Left lung (tissue), 4 donors: ENCODE measurements at regions not wholly inside any gene's neighbourhood (a gene's known extent, or its start where the extent isn't known, plus 50 kb on each side); places are given as distances from the start of the nearest gene placed in this dataset.

Experiments used
- ATAC-seq: fragments of 200-7000 bp; cut with Tn5 transposase; one replicate; pipeline ENCODE4 v1.9.1; 2020; ENCODE audit warnings: moderate library complexity
- DNase-seq, 4 donors: peaks; one replicate each; pipeline ENCODE4 v3.0.0-alpha.2; 2013 to 2020
- H3K27ac ChIP-seq, 2 donors: fragments of 200-600 bp; sonication (generic) in 1 of 2; one replicate each; pipeline versions ENCODE4 v1.5.0 to v1.8.0; 2020 to 2021
- H3K27me3 ChIP-seq, 2 donors: fragments of 200-600 bp; sonication (generic) in 1 of 2; one replicate each; pipeline versions ENCODE4 v1.5.0 to v1.8.0; 2020 to 2021
- H3K36me3 ChIP-seq, 2 donors: fragments of 200-600 bp; sonication (generic) in 1 of 2; one replicate each; pipeline versions ENCODE4 v1.5.0 to v1.8.0; 2020 to 2021
- H3K4me1 ChIP-seq, 2 donors: fragments of 200-600 bp; one replicate each; pipeline ENCODE4 v1.8.0; 2021
- H3K4me3 ChIP-seq, 2 donors: fragments of 200-600 bp; sonication (generic) in 1 of 2; one replicate each; pipeline versions ENCODE4 v1.5.0 to v1.8.0; 2020 to 2021; ENCODE audit warnings: mild to moderate bottlenecking in 1 of 2
- H3K9me3 ChIP-seq, 2 donors: fragments of 200-600 bp; sonication (generic) in 1 of 2; one replicate each; pipeline versions ENCODE4 v1.5.0 to v1.8.0; 2020 to 2021
- intact Hi-C, 2 donors: fragments of 100-400 bp; cut with DNase I; formaldehyde crosslinking; loops; one replicate each; pipeline versions ENCODE4 v1.11.2 to v1.14.2; 2022
- TF ChIP-seq, protein P1 (sequence below), 2 donors: fragments of 200-600 bp; sonication (generic) in 1 of 2; IDR thresholded peaks; one replicate each; pipeline versions ENCODE4 v1.5.0 to v1.8.0; 2021; ENCODE audit warnings: antibody characterized with exemption in 2 of 2
- donor health status: DM: no; HTN: yes; CAD: no.
- donor health status: DM: no; HTN: no; CAD: no.

DNA sequence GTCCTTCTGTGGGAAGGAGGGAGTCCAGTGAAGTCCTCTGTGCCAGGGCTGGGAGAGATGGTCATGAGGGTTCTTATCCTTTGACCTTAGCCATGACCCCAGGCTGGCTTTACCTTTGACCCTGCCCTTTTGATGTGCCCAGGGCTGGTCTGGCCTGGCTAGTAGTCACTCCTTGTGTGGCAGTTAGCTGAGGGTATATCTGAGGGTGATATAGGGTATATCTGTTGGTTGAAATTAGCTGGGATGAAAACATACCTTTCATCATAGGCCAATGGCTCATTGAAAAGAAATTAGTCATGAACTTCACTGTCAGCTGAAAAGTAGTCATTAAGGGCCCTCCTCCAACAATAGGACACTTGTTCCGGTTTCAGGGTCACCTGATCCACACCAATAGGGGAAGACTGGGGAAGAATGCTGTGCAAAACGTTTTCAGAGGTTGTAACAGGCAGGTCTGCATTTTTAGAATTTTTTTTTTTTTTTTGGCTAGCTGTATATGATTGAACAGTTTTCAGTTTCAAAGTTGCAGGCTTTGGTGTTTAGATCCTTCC lies 74.6 kb upstream of the STOX2 start:
- H3K4me1 ChIP-seq = peaks cover 0 to 60% of the 10 kb centered on the region in 2 donors
- peak in 1 of 4 donors; percentile 32 for DNase-seq
- TF ChIP-seq, protein P1, sequence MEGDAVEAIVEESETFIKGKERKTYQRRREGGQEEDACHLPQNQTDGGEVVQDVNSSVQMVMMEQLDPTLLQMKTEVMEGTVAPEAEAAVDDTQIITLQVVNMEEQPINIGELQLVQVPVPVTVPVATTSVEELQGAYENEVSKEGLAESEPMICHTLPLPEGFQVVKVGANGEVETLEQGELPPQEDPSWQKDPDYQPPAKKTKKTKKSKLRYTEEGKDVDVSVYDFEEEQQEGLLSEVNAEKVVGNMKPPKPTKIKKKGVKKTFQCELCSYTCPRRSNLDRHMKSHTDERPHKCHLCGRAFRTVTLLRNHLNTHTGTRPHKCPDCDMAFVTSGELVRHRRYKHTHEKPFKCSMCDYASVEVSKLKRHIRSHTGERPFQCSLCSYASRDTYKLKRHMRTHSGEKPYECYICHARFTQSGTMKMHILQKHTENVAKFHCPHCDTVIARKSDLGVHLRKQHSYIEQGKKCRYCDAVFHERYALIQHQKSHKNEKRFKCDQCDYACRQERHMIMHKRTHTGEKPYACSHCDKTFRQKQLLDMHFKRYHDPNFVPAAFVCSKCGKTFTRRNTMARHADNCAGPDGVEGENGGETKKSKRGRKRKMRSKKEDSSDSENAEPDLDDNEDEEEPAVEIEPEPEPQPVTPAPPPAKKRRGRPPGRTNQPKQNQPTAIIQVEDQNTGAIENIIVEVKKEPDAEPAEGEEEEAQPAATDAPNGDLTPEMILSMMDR (IDR thresholded peaks at IDR 0.05) = no peak
- intact Hi-C loops = no loop called here
- no peak overlapping the region for H3K4me3 ChIP-seq
- no peaks in the 10 kb centered on the region for H3K27me3 ChIP-seq
- no peaks in the 10 kb centered on the region for H3K9me3 ChIP-seq
- H3K27ac ChIP-seq = peak overlapping the region in 1 of 2 donors; percentile 69
- H3K36me3 ChIP-seq = no peaks in the 10 kb centered on the region
- ATAC-seq = peak; percentile 60

DNA sequence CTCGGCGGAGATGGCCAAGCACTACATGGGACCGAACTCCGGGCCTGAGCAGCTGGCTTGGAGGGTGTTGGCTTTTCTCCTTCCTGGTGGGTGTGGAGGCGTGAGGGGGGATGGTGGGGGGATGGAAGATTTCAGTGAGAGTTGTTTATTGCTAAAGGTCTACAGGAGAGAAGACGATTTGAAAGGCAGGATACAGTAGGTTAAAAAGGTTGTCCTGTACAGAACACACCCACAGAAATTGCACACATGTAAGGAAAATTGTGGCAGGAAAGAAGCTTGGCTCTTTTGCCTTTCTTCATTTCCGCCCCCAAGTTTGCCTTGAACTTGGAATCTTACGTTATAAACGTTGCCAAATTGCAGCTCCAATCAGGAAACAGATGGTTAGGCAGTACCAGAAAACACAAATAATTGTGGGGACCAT lies 74.1 kb upstream of the STOX2 start:
- Histone ChIP-seq H3K9me3 (no peaks in the 10 kb centered on the region), H3K27ac (peak overlapping the region in 1 of 2 donors; percentile 69), H3K27me3 (no peaks in the 10 kb centered on the region), H3K4me3 (no peak overlapping the region), H3K36me3 (no peaks in the 10 kb centered on the region), H3K4me1 (peaks cover 0 to 60% of the 10 kb centered on the region in 2 donors)
- ATAC-seq (peak; percentile 9), DNase-seq (peak in 1 of 4 donors; percentile 28)
- TF ChIP-seq, protein P1 (IDR thresholded peaks at IDR 0.05) = no peak
- intact Hi-C loops = no loop called here

DNA sequence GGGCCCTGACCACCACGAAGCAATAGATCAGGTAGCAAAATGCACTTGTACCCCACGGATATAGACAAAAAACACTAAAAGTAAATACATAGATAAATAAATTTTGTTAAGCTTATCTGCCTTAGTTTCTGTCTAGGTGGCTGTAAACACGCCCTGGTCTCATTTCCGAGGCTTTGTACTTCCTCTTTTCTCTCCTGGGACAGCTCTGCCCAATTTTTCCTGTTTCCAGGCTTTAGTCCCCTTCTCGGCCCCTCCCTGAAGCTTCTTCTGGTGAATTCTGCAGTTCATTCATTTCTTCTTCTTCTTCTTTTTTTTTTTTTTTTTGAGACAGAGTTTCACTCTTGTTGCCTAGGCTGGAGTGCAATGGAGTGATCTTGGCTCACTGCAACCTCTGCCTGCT lies 73.4 kb upstream of the STOX2 start:
- ATAC-seq = peak; percentile 10
- no peak for DNase-seq
- H3K27ac ChIP-seq = peak overlapping the region in 1 of 2 donors; percentile 69
- H3K4me1 ChIP-seq = peaks cover 0 to 60% of the 10 kb centered on the region in 2 donors
- intact Hi-C loops = no loop called here
- no peaks in the 10 kb centered on the region for H3K36me3 ChIP-seq
- H3K9me3 ChIP-seq = no peaks in the 10 kb centered on the region
- H3K4me3 ChIP-seq = no peak overlapping the region
- TF ChIP-seq, protein P1 (IDR thresholded peaks at IDR 0.05) = no peak
- no peaks in the 10 kb centered on the region for H3K27me3 ChIP-seq

DNA sequence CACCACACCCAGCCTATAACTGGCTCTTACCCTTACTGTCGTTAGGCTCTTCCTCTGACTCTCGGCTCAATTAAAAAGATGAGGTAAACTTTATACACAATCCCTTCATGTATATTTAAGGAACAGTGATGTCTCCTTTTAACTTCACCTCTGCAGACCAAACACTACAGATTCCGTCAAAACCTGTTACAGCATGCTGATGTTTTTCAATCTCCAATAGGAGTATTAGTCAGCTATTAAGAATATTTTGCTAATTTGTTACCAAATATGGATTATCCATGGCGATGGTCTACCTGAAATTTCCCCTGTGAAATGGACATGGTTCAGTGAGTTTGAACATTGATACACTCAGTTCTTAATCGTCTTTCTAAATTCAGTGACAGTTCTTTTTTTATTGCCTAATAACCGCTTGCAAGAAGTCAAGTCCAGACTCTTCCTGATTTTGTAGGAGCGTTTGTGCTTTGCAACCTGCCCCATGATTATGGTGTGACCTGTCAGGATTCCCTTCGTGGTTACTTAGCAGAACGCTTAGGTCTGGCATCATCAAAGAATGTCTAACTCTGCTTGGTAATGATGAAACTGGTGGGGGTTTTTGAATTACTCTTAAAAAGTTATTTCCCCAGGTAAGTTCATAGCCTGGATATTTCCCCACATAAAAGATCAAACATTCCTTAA lies 72.2 kb upstream of the STOX2 start:
- Histone ChIP-seq H3K4me3 (no peak overlapping the region), H3K36me3 (no peaks in the 10 kb centered on the region), H3K27ac (peak overlapping the region in 1 of 2 donors; percentile 69), H3K4me1 (peaks cover 0 to 57% of the 10 kb centered on the region in 2 donors), H3K27me3 (no peaks in the 10 kb centered on the region), H3K9me3 (no peaks in the 10 kb centered on the region)
- TF ChIP-seq, protein P1 (IDR thresholded peaks at IDR 0.05) = no peak
- intact Hi-C loops = no loop called here
- DNase-seq (no peak), ATAC-seq (no peak)

DNA sequence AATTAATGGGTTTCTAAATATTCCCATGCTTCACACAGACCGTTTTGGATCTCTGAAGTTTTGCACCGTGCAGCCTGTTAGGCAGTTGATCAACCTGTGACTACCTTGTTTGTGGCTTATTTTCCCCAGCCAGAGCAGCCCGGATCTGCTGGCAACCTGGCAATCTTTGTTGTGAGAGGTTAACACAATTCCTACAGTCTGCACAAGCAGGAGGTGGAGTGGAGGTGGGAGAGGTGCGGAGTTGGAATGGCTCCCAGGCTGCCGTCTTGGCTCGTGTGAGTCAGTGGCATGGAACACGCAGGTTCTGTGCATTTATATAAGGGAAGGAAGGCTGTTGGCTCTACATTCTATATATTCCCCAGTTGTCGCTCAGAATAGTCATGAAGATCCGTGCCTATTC lies 70.9 kb upstream of the STOX2 start:
- no peak overlapping the region for H3K4me3 ChIP-seq
- H3K9me3 ChIP-seq = no peaks in the 10 kb centered on the region
- H3K27me3 ChIP-seq = no peaks in the 10 kb centered on the region
- intact Hi-C loops = no loop called here
- H3K27ac ChIP-seq = no peak overlapping the region
- TF ChIP-seq, protein P1 (IDR thresholded peaks at IDR 0.05) = no peak
- no peak for DNase-seq
- peak; percentile 37 for ATAC-seq
- H3K36me3 ChIP-seq = no peaks in the 10 kb centered on the region
- H3K4me1 ChIP-seq = peaks cover 0 to 48% of the 10 kb centered on the region in 2 donors
